ENCODE measurements at regions not wholly inside any gene's neighbourhood (a gene's known extent, or its start where the extent isn't known, plus 50 kb on each side); places are given as distances from the start of the nearest gene placed in this dataset.

DNA sequence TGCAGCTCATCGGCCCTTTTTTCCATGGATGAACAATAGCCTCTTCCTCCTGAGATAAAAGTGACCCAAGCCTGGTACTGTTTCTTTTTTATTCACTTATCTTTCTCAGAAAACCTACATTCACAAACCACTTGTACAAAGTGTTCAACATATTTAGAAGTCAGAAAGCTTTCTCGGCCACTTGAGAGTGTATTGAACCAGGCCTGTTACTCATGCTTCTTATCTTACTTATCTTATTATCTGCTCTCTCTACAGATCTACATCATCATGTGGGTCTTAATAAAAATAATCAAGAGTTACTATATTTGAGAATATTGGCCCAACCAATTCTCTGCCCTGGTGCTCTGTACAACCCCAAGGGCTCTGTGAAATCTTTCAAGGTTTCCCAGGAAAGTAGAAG is 242.1 kb downstream of the MREG start:
- WGBS, 2 experiments (ENCODE audit: extremely low coverage in 1 of 2, insufficient coverage in 1 of 2, insufficient read length in 1 of 2, insufficient replicate concordance in 2 of 2, low coverage in 1 of 2, low lambda C conversion rate in 2 of 2, missing lambda C conversion rate in 1 of 2), result 88% methylated on average over 2 of the region's 2 CpGs; no CpG with 5 or more reads in 1 of the 2 experiments
- Histone ChIP-seq H2BK15ac (ENCODE audit: low read length) (no peak overlapping the region), H3K9me3 (ENCODE audit: insufficient read depth in 2 of 2, low read depth in 1 of 2, low read length in 1 of 2) (no peaks in the 10 kb centered on the region), H3K23me2 (ENCODE audit: low read depth, low read length) (no peaks in the 10 kb centered on the region), H3K18ac (ENCODE audit: extremely low read depth, low read length) (no peak overlapping the region), H3K4me3 (ENCODE audit: extremely low read depth in 1 of 4, insufficient read depth in 2 of 4, low read depth in 3 of 4, low read length in 4 of 4) (no peak overlapping the region), H3K23ac (ENCODE audit: insufficient read length) (no peak overlapping the region), H3K4me2 (ENCODE audit: insufficient read depth in 1 of 2, low read depth in 2 of 2, low read length in 2 of 2) (no peak overlapping the region), H3K36me3 (ENCODE audit: control insufficient read depth in 2 of 4, insufficient read depth in 4 of 4, low read length in 3 of 4) (no peaks in the 10 kb centered on the region), H3K4me1 (replicated peaks in 1 of 4; ENCODE audit: control insufficient read depth in 3 of 4, insufficient read depth in 4 of 4, low read length in 3 of 4) (peaks cover 0 to 5% (median 2%) of the 10 kb centered on the region in 4 experiments; a peak in 3 of 7 replicates), H3K27me3 (replicated peaks in 1 of 4; ENCODE audit: control insufficient read depth in 3 of 4, extremely low read depth in 1 of 4, insufficient read depth in 3 of 4, low read length in 3 of 4) (no peaks in the 10 kb centered on the region), H2BK20ac (ENCODE audit: low read length) (no peak overlapping the region), H3K4ac (replicated peaks; ENCODE audit: insufficient read length, low read depth, low read length) (no peak overlapping the region), H4K5ac (ENCODE audit: insufficient read length, low read depth, low read length) (no peak overlapping the region), H3K14ac (ENCODE audit: insufficient read length) (no peak overlapping the region), H3K9ac (replicated peaks in 1 of 4; ENCODE audit: extremely low read depth in 1 of 4, low read depth in 3 of 4, low read length in 3 of 4) (no peak overlapping the region), H4K20me1 (replicated peaks in 1 of 2; ENCODE audit: control insufficient read depth in 1 of 2, insufficient read depth in 2 of 2, low read length in 2 of 2) (no peaks in the 10 kb centered on the region), H3K56ac (replicated peaks; ENCODE audit: insufficient read length, low read depth, low read length) (no peak overlapping the region), H2BK5ac (ENCODE audit: low read depth, low read length) (no peak overlapping the region), H3K79me2 (ENCODE audit: control insufficient read depth in 1 of 2, insufficient read depth in 2 of 2, low read length in 2 of 2) (no peaks in the 10 kb centered on the region), H4K91ac (replicated peaks; ENCODE audit: insufficient read length, low read length) (no peak overlapping the region), H4K8ac (ENCODE audit: extremely low read depth, insufficient read depth, low read length) (no peak overlapping the region), H3K79me1 (ENCODE audit: low read depth, low read length) (no peaks in the 10 kb centered on the region), H2AK5ac (ENCODE audit: low read depth, low read length) (no peak overlapping the region), H2BK120ac (replicated peaks; ENCODE audit: low read depth, low read length) (no peak overlapping the region), H2BK12ac (ENCODE audit: low read depth, low read length) (no peak overlapping the region), H3K27ac (ENCODE audit: low read depth, low read length) (no peak overlapping the region), H2AFZ (ENCODE audit: low read length) (no peak overlapping the region)
- TF ChIP-seq TCF12 (IDR thresholded peaks at IDR 0.05; ENCODE audit: low read depth, low read length) (no peak), RAD21 (IDR thresholded peaks at IDR 0.05 in 1 of 2, conservative IDR thresholded peaks at IDR 0.05 in 1 of 2; ENCODE audit: low read depth in 2 of 2, low read length in 2 of 2) (no peak), JUND (IDR thresholded peaks at IDR 0.05; ENCODE audit: low read length) (no peak), CREB1 (IDR thresholded peaks at IDR 0.05) (no peak), POU5F1 (IDR thresholded peaks at IDR 0.05; ENCODE audit: low read depth, low read length) (no peak), CTCF (IDR thresholded peaks at IDR 0.05; ENCODE audit: control extremely low read depth in 1 of 3, insufficient read depth in 1 of 3, low read depth in 1 of 3, low read length in 3 of 3) (no peak), EGR1 (IDR thresholded peaks at IDR 0.05; ENCODE audit: borderline replicate concordance, low read depth, low read length) (no peak), PHF8 (conservative IDR thresholded peaks at IDR 0.05; ENCODE audit: low read depth, low read length) (no peak)
- TF ChIP-seq, protein P1, sequence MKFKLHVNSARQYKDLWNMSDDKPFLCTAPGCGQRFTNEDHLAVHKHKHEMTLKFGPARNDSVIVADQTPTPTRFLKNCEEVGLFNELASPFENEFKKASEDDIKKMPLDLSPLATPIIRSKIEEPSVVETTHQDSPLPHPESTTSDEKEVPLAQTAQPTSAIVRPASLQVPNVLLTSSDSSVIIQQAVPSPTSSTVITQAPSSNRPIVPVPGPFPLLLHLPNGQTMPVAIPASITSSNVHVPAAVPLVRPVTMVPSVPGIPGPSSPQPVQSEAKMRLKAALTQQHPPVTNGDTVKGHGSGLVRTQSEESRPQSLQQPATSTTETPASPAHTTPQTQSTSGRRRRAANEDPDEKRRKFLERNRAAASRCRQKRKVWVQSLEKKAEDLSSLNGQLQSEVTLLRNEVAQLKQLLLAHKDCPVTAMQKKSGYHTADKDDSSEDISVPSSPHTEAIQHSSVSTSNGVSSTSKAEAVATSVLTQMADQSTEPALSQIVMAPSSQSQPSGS (IDR thresholded peaks at IDR 0.05; ENCODE audit: low read length), result no peak
- POLR2A ChIA-PET (ENCODE audit: partially characterized antibody), result no interaction called here
- CTCF ChIA-PET (ENCODE audit: partially characterized antibody), result interaction anchor here (1.2 kb wide), 1 partner anchor 148 kb away, joined by 4 read pairs; no protein-coding TSS in a partner anchor
- no peak for DNase-seq (ENCODE audit: low read depth in 1 of 2, low spot score in 2 of 2)
- FAIRE-seq, result no peak

Data from H1 (cell line).